ENCODE measurements at regions not wholly inside any gene's neighbourhood (a gene's known extent, or its start where the extent isn't known, plus 50 kb on each side); places are given as distances from the start of the nearest gene placed in this dataset.

DNA sequence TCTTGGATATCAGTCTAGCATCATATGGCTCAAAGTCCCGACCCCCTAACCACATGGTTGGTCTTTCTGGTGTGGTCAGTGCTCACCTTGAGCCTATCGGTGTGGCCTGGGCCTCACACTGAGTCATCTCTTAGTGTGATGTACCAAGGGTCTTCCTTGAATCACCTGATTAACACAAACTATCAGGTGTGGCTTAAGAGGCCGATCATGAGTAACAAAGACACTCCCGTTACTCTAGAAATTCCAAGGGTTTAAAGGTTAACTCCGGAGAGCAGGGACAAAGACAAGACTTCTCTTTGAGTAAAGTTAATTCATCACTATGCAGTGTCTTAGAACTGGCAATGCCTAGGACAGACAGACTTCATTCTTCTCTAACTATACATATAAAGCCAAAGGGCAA is 52.3 kb upstream of the ARMC3 start:
- TF ChIP-seq REST (IDR thresholded peaks at IDR 0.05; ENCODE audit: insufficient read depth in 1 of 2, low read depth in 2 of 2, low read length in 2 of 2) (no peak), POLR2AphosphoS5 (IDR thresholded peaks at IDR 0.05; ENCODE audit: low read depth, low read length) (no peak), FOXP2 (optimal IDR thresholded peaks at IDR 0.05; ENCODE audit: borderline replicate concordance, extremely low read depth, extremely low read length, insufficient read depth) (no peak), TAF1 (IDR thresholded peaks at IDR 0.05; ENCODE audit: borderline replicate concordance, insufficient read depth, low read length) (no peak), SIN3A (IDR thresholded peaks at IDR 0.05; ENCODE audit: borderline replicate concordance, insufficient read depth, low read length) (no peak)

DNA sequence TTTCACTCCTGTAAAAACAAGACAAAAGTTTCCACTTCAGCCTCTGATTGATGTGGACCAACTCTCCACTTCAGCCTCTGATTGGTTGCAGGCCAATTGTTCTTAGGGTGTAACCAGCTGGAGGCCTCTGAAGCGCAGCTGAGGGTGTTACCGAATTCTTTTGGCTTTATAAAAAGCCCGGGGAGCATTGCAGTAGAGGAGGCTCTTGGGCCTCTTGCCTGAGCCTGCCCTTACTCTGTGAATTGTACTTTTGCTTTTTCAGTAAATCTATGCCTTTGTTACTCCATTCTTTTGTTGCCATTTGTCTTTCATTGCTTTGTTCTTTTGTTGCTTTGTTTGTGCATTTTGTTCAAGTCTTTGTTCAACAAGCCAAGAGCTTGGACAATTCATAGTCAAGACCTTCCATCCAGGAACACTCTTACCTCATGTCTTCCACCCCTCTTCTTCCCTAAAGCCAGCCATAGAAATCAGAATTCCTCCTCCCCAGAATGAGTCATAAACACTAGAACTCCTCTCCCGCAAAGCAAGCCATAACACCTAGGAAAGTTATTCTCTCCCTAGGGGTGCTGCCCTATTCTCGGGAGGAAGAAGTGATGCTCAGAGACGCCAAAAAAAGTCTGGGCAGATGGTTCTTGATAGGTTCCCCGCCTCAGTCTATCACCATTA is 53.5 kb upstream of the ARMC3 start:
- no peak for TF ChIP-seq FOXP2 (optimal IDR thresholded peaks at IDR 0.05; ENCODE audit: borderline replicate concordance, extremely low read depth, extremely low read length, insufficient read depth)
- no peak for TF ChIP-seq TAF1 (IDR thresholded peaks at IDR 0.05; ENCODE audit: borderline replicate concordance, insufficient read depth, low read length)
- TF ChIP-seq REST (IDR thresholded peaks at IDR 0.05; ENCODE audit: insufficient read depth in 1 of 2, low read depth in 2 of 2, low read length in 2 of 2) = no peak
- no peak for TF ChIP-seq SIN3A (IDR thresholded peaks at IDR 0.05; ENCODE audit: borderline replicate concordance, insufficient read depth, low read length)

- TF ChIP-seq POLR2AphosphoS5 (IDR thresholded peaks at IDR 0.05; ENCODE audit: low read depth, low read length) = no peak
- no peak for TF ChIP-seq REST (IDR thresholded peaks at IDR 0.05; ENCODE audit: insufficient read depth in 1 of 2, low read depth in 2 of 2, low read length in 2 of 2)
- no peak for TF ChIP-seq SIN3A (IDR thresholded peaks at IDR 0.05; ENCODE audit: borderline replicate concordance, insufficient read depth, low read length)
Measured at GRCh38 chr10:22856444-22857074, 71.3 kb upstream of the ARMC3 start.

GRCh38 chr10:22854935-22855421 is 72.9 kb upstream of the ARMC3 start:
- TF ChIP-seq SIN3A (IDR thresholded peaks at IDR 0.05; ENCODE audit: borderline replicate concordance, insufficient read depth, low read length) = no peak
- TF ChIP-seq POLR2AphosphoS5 (IDR thresholded peaks at IDR 0.05; ENCODE audit: low read depth, low read length) = no peak
- no peak for TF ChIP-seq REST (IDR thresholded peaks at IDR 0.05; ENCODE audit: insufficient read depth in 1 of 2, low read depth in 2 of 2, low read length in 2 of 2)
- TF ChIP-seq FOXP2 (optimal IDR thresholded peaks at IDR 0.05; ENCODE audit: borderline replicate concordance, extremely low read depth, extremely low read length, insufficient read depth) = no peak
- no peak for TF ChIP-seq TAF1 (IDR thresholded peaks at IDR 0.05; ENCODE audit: borderline replicate concordance, insufficient read depth, low read length)

Measured in PFSK-1 (cell line).